Astrocyte (in vitro differentiated cells and primary cell): ENCODE measurements at regions not wholly inside any gene's neighbourhood (a gene's known extent, or its start where the extent isn't known, plus 50 kb on each side); places are given as distances from the start of the nearest gene placed in this dataset.
A peak's percentile ranks its signal among the peaks of the same experiment; 100 is the strongest.

Experiments
- DNase-seq: peaks from one replicate; pipeline ENCODE4 v3.0.0-alpha.2; 2010; ENCODE audit warnings: low read depth
- FAIRE-seq: peaks from 2 replicates; lab custom pipeline; 2011; peaks lifted over from hg19 to GRCh38; lab: Jason Lieb, UNC
- H2AFZ ChIP-seq: 2 replicates; pipeline ENCODE4 v1.6.0; 2012; ENCODE audit warnings: low read depth, low read length, inconsistent platforms
- H3K27ac ChIP-seq: 2 replicates; pipeline ENCODE4 v1.5.1; 2011; ENCODE audit warnings: low read depth, low read length, inconsistent platforms
- H3K27me3 ChIP-seq: 2 replicates; pipeline ENCODE4 v1.6.0; 2011; ENCODE audit warnings: low read length, inconsistent platforms; ENCODE audit not compliant: insufficient read depth
- H3K36me3 ChIP-seq: 2 replicates; pipeline ENCODE4 v1.5.1; 2011; ENCODE audit warnings: low read length, inconsistent platforms; ENCODE audit not compliant: insufficient read depth
- H3K4me1 ChIP-seq: 2 replicates; pipeline ENCODE4 v1.5.1; 2011; ENCODE audit warnings: low read length, inconsistent platforms; ENCODE audit not compliant: insufficient read depth
- H3K4me2 ChIP-seq: 2 replicates; pipeline ENCODE4 v1.6.0; 2012; ENCODE audit warnings: low read length, inconsistent platforms
- H3K4me3 ChIP-seq: 2 replicates; pipeline ENCODE4 v1.5.1; 2011; ENCODE audit warnings: low read depth, mild to moderate bottlenecking, low read length, inconsistent platforms; ENCODE audit not compliant: insufficient read depth
- H3K79me2 ChIP-seq: 2 replicates; pipeline ENCODE4 v1.6.0; 2012; ENCODE audit warnings: mild to moderate bottlenecking, low read length, inconsistent platforms; ENCODE audit not compliant: insufficient read depth
- H3K9ac ChIP-seq: 2 replicates; pipeline ENCODE4 v1.6.0; 2012; ENCODE audit warnings: mild to moderate bottlenecking, low read length, inconsistent platforms
- H3K9me3 ChIP-seq: 2 replicates; pipeline ENCODE4 v1.5.1; 2012; ENCODE audit warnings: low read depth, mild to moderate bottlenecking, low read length, inconsistent platforms; ENCODE audit not compliant: insufficient read depth
- H4K20me1 ChIP-seq: 2 replicates; pipeline ENCODE4 v1.6.0; 2012; ENCODE audit warnings: low read length, inconsistent platforms; ENCODE audit not compliant: insufficient read depth
- H3K27ac Mint-ChIP-seq: one replicate; pipeline ENCODE4 v1.8.0; 2021; ENCODE audit warnings: mild to moderate bottlenecking, mixed read lengths; ENCODE audit not compliant: unreplicated experiment
- H3K27me3 Mint-ChIP-seq: one replicate; pipeline ENCODE4 v1.8.0; 2021; ENCODE audit warnings: low read depth, mixed read lengths; ENCODE audit not compliant: unreplicated experiment
- H3K36me3 Mint-ChIP-seq: one replicate; pipeline ENCODE4 v1.8.0; 2021; ENCODE audit warnings: low read depth, mixed read lengths; ENCODE audit not compliant: unreplicated experiment
- H3K4me1 Mint-ChIP-seq: one replicate; pipeline ENCODE4 v1.8.0; 2021; ENCODE audit warnings: low read depth, mixed read lengths; ENCODE audit not compliant: unreplicated experiment
- H3K4me3 Mint-ChIP-seq: one replicate; pipeline ENCODE4 v1.8.0; 2021; ENCODE audit warnings: mild to moderate bottlenecking, moderate library complexity, mixed read lengths; ENCODE audit not compliant: unreplicated experiment
- H3K9me3 Mint-ChIP-seq: one replicate; pipeline ENCODE4 v1.8.0; 2021; ENCODE audit warnings: mild to moderate bottlenecking, mixed read lengths; ENCODE audit not compliant: unreplicated experiment
- CTCF ChIP-seq: IDR thresholded peaks from 2 replicates; pipeline ENCODE4 v1.5.1; 2011; ENCODE audit warnings: low read depth, mild to moderate bottlenecking, inconsistent platforms, low read length, moderate library complexity; ENCODE audit not compliant: insufficient read depth
- EZH2 ChIP-seq: IDR thresholded peaks from 2 replicates; pipeline ENCODE4 v1.6.1; 2012; ENCODE audit warnings: mild to moderate bottlenecking, low read length, inconsistent platforms; ENCODE audit not compliant: insufficient read depth

- H3K4me1 ChIP-seq: no peaks in the 10 kb centered on the region
- Mint-ChIP-seq H3K4me1 (no peaks in the 10 kb centered on the region), H3K27ac (no peak overlapping the region), H3K4me3 (no peak overlapping the region), H3K9me3 (no peaks in the 10 kb centered on the region), H3K36me3 (no peaks in the 10 kb centered on the region), H3K27me3 (peaks cover 10% of the 10 kb centered on the region)
- H4K20me1 ChIP-seq: no peaks in the 10 kb centered on the region
- H3K27ac ChIP-seq: no peak overlapping the region
- H3K4me3 ChIP-seq: no peak overlapping the region
- no peak for DNase-seq
- H3K36me3 ChIP-seq: no peaks in the 10 kb centered on the region
- peak; percentile 34 for FAIRE-seq
- TF ChIP-seq EZH2 (no peak), CTCF (no peak)
- no peaks in the 10 kb centered on the region for H3K27me3 ChIP-seq
- no peak overlapping the region for H3K9ac ChIP-seq
- H3K4me2 ChIP-seq: no peak overlapping the region
- no peak overlapping the region for H2AFZ ChIP-seq
- no peaks in the 10 kb centered on the region for H3K9me3 ChIP-seq
- H3K79me2 ChIP-seq: no peaks in the 10 kb centered on the region
These were observed 84.1 kb upstream of the TBX3 start for GRCh38 chr12:114767906-114768722.

- H3K4me3 Mint-ChIP-seq: no peak overlapping the region
- Histone ChIP-seq H4K20me1 (no peaks in the 10 kb centered on the region), H3K4me2 (no peak overlapping the region), H3K9ac (no peak overlapping the region), H3K4me3 (no peak overlapping the region), H3K27ac (no peak overlapping the region), H3K27me3 (no peaks in the 10 kb centered on the region), H3K9me3 (no peaks in the 10 kb centered on the region), H3K79me2 (no peaks in the 10 kb centered on the region), H3K4me1 (no peaks in the 10 kb centered on the region), H3K36me3 (no peaks in the 10 kb centered on the region), H2AFZ (no peak overlapping the region)
- no peaks in the 10 kb centered on the region for H3K36me3 Mint-ChIP-seq
- peak; percentile 23 for FAIRE-seq
- TF ChIP-seq CTCF: no peak
- TF ChIP-seq EZH2: no peak
- H3K9me3 Mint-ChIP-seq: no peaks in the 10 kb centered on the region
- H3K4me1 Mint-ChIP-seq: no peaks in the 10 kb centered on the region
- DNase-seq: no peak
- no peak overlapping the region for H3K27ac Mint-ChIP-seq
- peaks cover 10% of the 10 kb centered on the region for H3K27me3 Mint-ChIP-seq
These were observed 83.2 kb upstream of the TBX3 start for GRCh38 chr12:114767084-114767760.
